Lower lobe of right lung (tissue), 2 donors: ENCODE measurements at regions not wholly inside any gene's neighbourhood (a gene's known extent, or its start where the extent isn't known, plus 50 kb on each side); places are given as distances from the start of the nearest gene placed in this dataset.

ENCODE experiments used
- ATAC-seq, 2 donors: fragments of 200-7000 bp; cut with Tn5 transposase; one replicate each; pipeline ENCODE4 v1.9.1; 2020 to 2022; ENCODE audit warnings: mild to moderate bottlenecking in 2 of 2, moderate library complexity in 2 of 2
- DNase-seq: peaks from one replicate; pipeline ENCODE4 v3.0.0-alpha.2; 2020
- H3K27ac ChIP-seq: fragments of 200-600 bp; one replicate; pipeline ENCODE4 v1.8.0; 2022
- H3K27me3 ChIP-seq: fragments of 200-600 bp; one replicate; pipeline ENCODE4 v1.8.0; 2022; ENCODE audit warnings: low read depth
- H3K36me3 ChIP-seq: fragments of 200-600 bp; one replicate; pipeline ENCODE4 v1.8.0; 2022; ENCODE audit warnings: mild to moderate bottlenecking
- H3K4me1 ChIP-seq: fragments of 200-600 bp; one replicate; pipeline ENCODE4 v1.8.0; 2022
- H3K4me3 ChIP-seq: fragments of 200-600 bp; one replicate; pipeline ENCODE4 v1.8.0; 2022; ENCODE audit warnings: mild to moderate bottlenecking
- H3K9me3 ChIP-seq: fragments of 200-600 bp; one replicate; pipeline ENCODE4 v1.8.0; 2022
- intact Hi-C: fragments of 100-400 bp; cut with DNase I; formaldehyde crosslinking; loops from one replicate; pipeline ENCODE4 v1.11.0; 2022
- TF ChIP-seq, protein P1 (sequence below): fragments of 200-600 bp; IDR thresholded peaks from one replicate; pipeline ENCODE4 v1.8.0; 2022; ENCODE audit warnings: antibody characterized with exemption, mild to moderate bottlenecking
- donor health status: DM: no; HTN: yes; CAD: no; lungs with severe emphysema.

- Histone ChIP-seq H3K27me3 (no peaks in the 10 kb centered on the region), H3K9me3 (no peaks in the 10 kb centered on the region), H3K4me1 (no peaks in the 10 kb centered on the region), H3K4me3 (no peak overlapping the region), H3K27ac (no peak overlapping the region), H3K36me3 (no peaks in the 10 kb centered on the region)
- ATAC-seq (no peak), DNase-seq (no peak)
- TF ChIP-seq, protein P1, sequence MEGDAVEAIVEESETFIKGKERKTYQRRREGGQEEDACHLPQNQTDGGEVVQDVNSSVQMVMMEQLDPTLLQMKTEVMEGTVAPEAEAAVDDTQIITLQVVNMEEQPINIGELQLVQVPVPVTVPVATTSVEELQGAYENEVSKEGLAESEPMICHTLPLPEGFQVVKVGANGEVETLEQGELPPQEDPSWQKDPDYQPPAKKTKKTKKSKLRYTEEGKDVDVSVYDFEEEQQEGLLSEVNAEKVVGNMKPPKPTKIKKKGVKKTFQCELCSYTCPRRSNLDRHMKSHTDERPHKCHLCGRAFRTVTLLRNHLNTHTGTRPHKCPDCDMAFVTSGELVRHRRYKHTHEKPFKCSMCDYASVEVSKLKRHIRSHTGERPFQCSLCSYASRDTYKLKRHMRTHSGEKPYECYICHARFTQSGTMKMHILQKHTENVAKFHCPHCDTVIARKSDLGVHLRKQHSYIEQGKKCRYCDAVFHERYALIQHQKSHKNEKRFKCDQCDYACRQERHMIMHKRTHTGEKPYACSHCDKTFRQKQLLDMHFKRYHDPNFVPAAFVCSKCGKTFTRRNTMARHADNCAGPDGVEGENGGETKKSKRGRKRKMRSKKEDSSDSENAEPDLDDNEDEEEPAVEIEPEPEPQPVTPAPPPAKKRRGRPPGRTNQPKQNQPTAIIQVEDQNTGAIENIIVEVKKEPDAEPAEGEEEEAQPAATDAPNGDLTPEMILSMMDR, result no peak
- intact Hi-C loops, result no loop called here
Observed at GRCh38 chr13:34338102-34338501, 520.2 kb downstream of the RFC3 start.

GRCh38 chr13:34340534-34340933 lies 522.6 kb downstream of the RFC3 start:
- Histone ChIP-seq H3K9me3 (no peaks in the 10 kb centered on the region), H3K4me1 (no peaks in the 10 kb centered on the region), H3K27ac (no peak overlapping the region), H3K27me3 (no peaks in the 10 kb centered on the region), H3K36me3 (no peaks in the 10 kb centered on the region), H3K4me3 (no peak overlapping the region)
- no peak for DNase-seq
- TF ChIP-seq, protein P1, result no peak
- ATAC-seq, result no peak
- intact Hi-C loops, result no loop called here

- intact Hi-C loops, result no loop called here
- ATAC-seq, result no peak
- DNase-seq, result no peak
- TF ChIP-seq, protein P1, result no peak
- no peaks in the 10 kb centered on the region for H3K36me3 ChIP-seq
- no peaks in the 10 kb centered on the region for H3K9me3 ChIP-seq
- no peaks in the 10 kb centered on the region for H3K27me3 ChIP-seq
- H3K4me3 ChIP-seq, result no peak overlapping the region
- H3K27ac ChIP-seq, result no peak overlapping the region
- no peaks in the 10 kb centered on the region for H3K4me1 ChIP-seq
Observed at GRCh38 chr13:34343413-34343940, 525.5 kb downstream of the RFC3 start.

DNA sequence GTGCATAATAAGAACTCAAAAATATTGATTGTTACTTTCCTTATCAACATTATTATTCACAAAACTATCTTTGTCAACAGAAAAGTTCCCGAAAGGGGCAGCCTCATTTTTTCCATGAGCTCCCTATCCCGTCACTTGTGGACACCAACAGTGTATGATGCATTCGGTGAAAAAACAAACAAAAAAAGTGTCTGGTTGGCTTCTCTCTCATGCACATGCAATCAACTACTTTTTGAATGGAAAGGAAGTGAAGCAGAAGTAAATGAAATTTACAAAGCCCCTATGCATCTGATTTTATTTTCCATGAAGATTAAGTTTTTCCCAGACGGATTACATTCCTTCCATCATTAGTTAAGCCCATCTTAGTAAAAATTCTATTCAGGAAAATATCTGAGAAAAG lies 526.9 kb downstream of the RFC3 start:
- no peak overlapping the region for H3K27ac ChIP-seq
- H3K36me3 ChIP-seq, result no peaks in the 10 kb centered on the region
- no peaks in the 10 kb centered on the region for H3K27me3 ChIP-seq
- TF ChIP-seq, protein P1, result no peak
- no peak overlapping the region for H3K4me3 ChIP-seq
- no peaks in the 10 kb centered on the region for H3K9me3 ChIP-seq
- H3K4me1 ChIP-seq, result no peaks in the 10 kb centered on the region
- ATAC-seq, result no peak
- intact Hi-C loops, result no loop called here
- DNase-seq, result no peak

- H3K27ac ChIP-seq, result no peak overlapping the region
- no peak overlapping the region for H3K4me3 ChIP-seq
- DNase-seq (no peak), ATAC-seq (no peak)
- no peaks in the 10 kb centered on the region for H3K4me1 ChIP-seq
- no peaks in the 10 kb centered on the region for H3K36me3 ChIP-seq
- no peaks in the 10 kb centered on the region for H3K9me3 ChIP-seq
- TF ChIP-seq, protein P1, result no peak
- H3K27me3 ChIP-seq, result no peaks in the 10 kb centered on the region
- intact Hi-C loops, result no loop called here
Observed at GRCh38 chr13:34345258-34345965, 527.5 kb downstream of the RFC3 start.
